HCT116 (cell line): ENCODE measurements at regions not wholly inside any gene's neighbourhood (a gene's known extent, or its start where the extent isn't known, plus 50 kb on each side); places are given as distances from the start of the nearest gene placed in this dataset.
"Not testable (repeated sequence)": the region's sequence is repeated elsewhere in the genome, so short reads cannot be mapped to it uniquely, and the experiment has no call there.

Source experiments
- ATF3 ChIP-seq: IDR thresholded peaks from 2 replicates; pipeline ENCODE4 v1.6.1; 2012
- EZH2 ChIP-seq: fragments of 200-600 bp; sonication (generic); IDR thresholded peaks from 2 replicates; pipeline ENCODE4 v1.6.1; 2017; ENCODE audit warnings: antibody characterized with exemption, mixed run types
- JUND ChIP-seq: IDR thresholded peaks from 2 replicates; pipeline ENCODE4 v1.6.1; 2012
- POLR2A ChIP-seq: IDR thresholded peaks from 2 replicates; pipeline ENCODE4 v1.7.0; 2011; ENCODE audit warnings: borderline replicate concordance; ENCODE audit not compliant: insufficient read depth, insufficient read length; ENCODE audit errors: extremely low read depth
- POLR2AphosphoS5 ChIP-seq: IDR thresholded peaks from 2 replicates; pipeline ENCODE4 v1.6.1; 2011; ENCODE audit warnings: mild to moderate bottlenecking, low read depth, low read length, moderate library complexity
- RAD21 ChIP-seq: IDR thresholded peaks from 2 replicates; pipeline ENCODE4 v1.6.1; 2012; ENCODE audit warnings: low read depth, mild to moderate bottlenecking
- REST ChIP-seq: IDR thresholded peaks from 2 replicates; pipeline ENCODE4 v1.6.1; 2012; ENCODE audit warnings: low read depth
- SIN3A ChIP-seq: IDR thresholded peaks from 2 replicates; pipeline ENCODE4 v1.6.1; 2012; ENCODE audit warnings: low read depth
- SP1 ChIP-seq: IDR thresholded peaks from 2 replicates; pipeline ENCODE4 v1.6.1; 2012; ENCODE audit warnings: low read depth
- YY1 ChIP-seq: IDR thresholded peaks from 2 replicates; pipeline ENCODE4 v1.6.1; 2011; ENCODE audit warnings: low read length, low read depth, moderate library complexity, mild to moderate bottlenecking; ENCODE audit not compliant: insufficient replicate concordance; ENCODE audit errors: extremely low read depth
- ZNF274 ChIP-seq: fragments of 200-500 bp; sonication (Bioruptor generic); IDR thresholded peaks from 2 replicates; pipeline ENCODE4 v1.6.1; 2014; ENCODE audit warnings: mild to moderate bottlenecking, low read depth, low read length, inconsistent platforms
- TF ChIP-seq, protein P1 (sequence below), 3 experiments: fragments of 200-600 bp in 1 of 3; sonication (generic) in 1 of 3; IDR thresholded peaks in 2 of 3; conservative IDR thresholded peaks in 1 of 3; 2 replicates each; pipeline ENCODE4 v1.5.1; 2012 to 2017; ENCODE audit warnings: low read depth in 2 of 3, low read length in 2 of 3, antibody characterized with exemption in 1 of 3, borderline replicate concordance in 1 of 3, control low read depth in 1 of 3, mild to moderate bottlenecking in 1 of 3, mixed read lengths in 1 of 3, mixed run types in 1 of 3, moderate library complexity in 1 of 3; ENCODE audit not compliant: insufficient read depth in 1 of 3
- TF ChIP-seq, protein P2 (sequence below): IDR thresholded peaks from 2 replicates; pipeline ENCODE4 v1.6.1; 2012

GRCh38 chrX:93344287-93344686 is 329.1 kb downstream of the NAP1L3 start:
- not testable (repeated sequence) for TF ChIP-seq POLR2A, ATF3, REST, EZH2, RAD21, SP1, YY1, SIN3A, POLR2AphosphoS5, ZNF274, JUND
- TF ChIP-seq, protein P1, sequence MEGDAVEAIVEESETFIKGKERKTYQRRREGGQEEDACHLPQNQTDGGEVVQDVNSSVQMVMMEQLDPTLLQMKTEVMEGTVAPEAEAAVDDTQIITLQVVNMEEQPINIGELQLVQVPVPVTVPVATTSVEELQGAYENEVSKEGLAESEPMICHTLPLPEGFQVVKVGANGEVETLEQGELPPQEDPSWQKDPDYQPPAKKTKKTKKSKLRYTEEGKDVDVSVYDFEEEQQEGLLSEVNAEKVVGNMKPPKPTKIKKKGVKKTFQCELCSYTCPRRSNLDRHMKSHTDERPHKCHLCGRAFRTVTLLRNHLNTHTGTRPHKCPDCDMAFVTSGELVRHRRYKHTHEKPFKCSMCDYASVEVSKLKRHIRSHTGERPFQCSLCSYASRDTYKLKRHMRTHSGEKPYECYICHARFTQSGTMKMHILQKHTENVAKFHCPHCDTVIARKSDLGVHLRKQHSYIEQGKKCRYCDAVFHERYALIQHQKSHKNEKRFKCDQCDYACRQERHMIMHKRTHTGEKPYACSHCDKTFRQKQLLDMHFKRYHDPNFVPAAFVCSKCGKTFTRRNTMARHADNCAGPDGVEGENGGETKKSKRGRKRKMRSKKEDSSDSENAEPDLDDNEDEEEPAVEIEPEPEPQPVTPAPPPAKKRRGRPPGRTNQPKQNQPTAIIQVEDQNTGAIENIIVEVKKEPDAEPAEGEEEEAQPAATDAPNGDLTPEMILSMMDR (IDR thresholded peaks at IDR 0.05 in 2 of 3, conservative IDR thresholded peaks at IDR 0.05 in 1 of 3; ENCODE audit: borderline replicate concordance in 1 of 3, insufficient read depth in 1 of 3, low read depth in 2 of 3, low read length in 2 of 3), result not testable (repeated sequence)
- TF ChIP-seq, protein P2, sequence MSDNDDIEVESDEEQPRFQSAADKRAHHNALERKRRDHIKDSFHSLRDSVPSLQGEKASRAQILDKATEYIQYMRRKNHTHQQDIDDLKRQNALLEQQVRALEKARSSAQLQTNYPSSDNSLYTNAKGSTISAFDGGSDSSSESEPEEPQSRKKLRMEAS, result not testable (repeated sequence)
